ENCODE measurements at regions not wholly inside any gene's neighbourhood (a gene's known extent, or its start where the extent isn't known, plus 50 kb on each side); places are given as distances from the start of the nearest gene placed in this dataset.

GRCh38 chr4:23034731-23035130, 342.0 kb downstream of the GBA3 start:
- ChIA-PET POLR2A (no interaction called here), CTCF (no interaction called here)
- no TSS peak for BruUV-seq (replicated peaks)
- no peak for DNase-seq (ENCODE audit: low read depth, low spot score)
- H3K27ac ChIP-seq (ENCODE audit: low read length), result no peak overlapping the region
- in situ Hi-C loops (cut with HindIII; ENCODE audit: low pct_unique_long_range_greater_than_20kb, low sequenced_read_pairs) (no loop called here), intact Hi-C loops (cut with micrococcal nuclease; ENCODE audit: unreplicated experiment) (no loop called here)
- H3K4me1 ChIP-seq (ENCODE audit: control insufficient read depth, insufficient read depth, low read length), result no peaks in the 10 kb centered on the region
- H3K9me3 ChIP-seq (ENCODE audit: control insufficient read depth, insufficient read depth, low read depth, low read length), result no peaks in the 10 kb centered on the region
- no peak overlapping the region for H3K4me3 ChIP-seq (ENCODE audit: low read depth in 2 of 2, low read length in 2 of 2)
- H3K27me3 ChIP-seq (ENCODE audit: control insufficient read depth, insufficient read depth, low read length), result no peaks in the 10 kb centered on the region
- TF ChIP-seq POLR2AphosphoS5 (IDR thresholded peaks at IDR 0.05; ENCODE audit: low read depth, low read length) (no peak), SIN3A (IDR thresholded peaks at IDR 0.05; ENCODE audit: borderline replicate concordance, insufficient read depth, low read depth, low read length) (no peak), TCF7L2 (IDR thresholded peaks at IDR 0.05; ENCODE audit: low read depth, low read length) (no peak), REST (IDR thresholded peaks at IDR 0.05; ENCODE audit: insufficient read depth in 1 of 2, low read depth in 2 of 2, low read length in 1 of 2) (no peak), CTCF (IDR thresholded peaks at IDR 0.05) (no peak)
- no peak for ATAC-seq
- no peaks in the 10 kb centered on the region for H3K36me3 ChIP-seq (ENCODE audit: control insufficient read depth, insufficient read depth, low read length)

GRCh38 chr4:23033796-23034195, 341.1 kb downstream of the GBA3 start:
- no peaks in the 10 kb centered on the region for H3K27me3 ChIP-seq (ENCODE audit: control insufficient read depth, insufficient read depth, low read length)
- no peaks in the 10 kb centered on the region for H3K4me1 ChIP-seq (ENCODE audit: control insufficient read depth, insufficient read depth, low read length)
- H3K36me3 ChIP-seq (ENCODE audit: control insufficient read depth, insufficient read depth, low read length), result no peaks in the 10 kb centered on the region
- H3K4me3 ChIP-seq (ENCODE audit: low read depth in 2 of 2, low read length in 2 of 2), result no peak overlapping the region
- no peak overlapping the region for H3K27ac ChIP-seq (ENCODE audit: low read length)
- ChIA-PET POLR2A (no interaction called here), CTCF (no interaction called here)
- BruUV-seq (replicated peaks), result no TSS peak
- in situ Hi-C loops (cut with HindIII; ENCODE audit: low pct_unique_long_range_greater_than_20kb, low sequenced_read_pairs), result no loop called here
- DNase-seq (ENCODE audit: low read depth, low spot score) (no peak), ATAC-seq (no peak)
- TF ChIP-seq SIN3A (IDR thresholded peaks at IDR 0.05; ENCODE audit: borderline replicate concordance, insufficient read depth, low read depth, low read length), result no peak
- no peak for TF ChIP-seq TCF7L2 (IDR thresholded peaks at IDR 0.05; ENCODE audit: low read depth, low read length)
- TF ChIP-seq REST (IDR thresholded peaks at IDR 0.05; ENCODE audit: insufficient read depth in 1 of 2, low read depth in 2 of 2, low read length in 1 of 2), result no peak
- TF ChIP-seq POLR2AphosphoS5 (IDR thresholded peaks at IDR 0.05; ENCODE audit: low read depth, low read length), result no peak
- no peak for TF ChIP-seq CTCF (IDR thresholded peaks at IDR 0.05)
- H3K9me3 ChIP-seq (ENCODE audit: control insufficient read depth, insufficient read depth, low read depth, low read length), result no peaks in the 10 kb centered on the region
- intact Hi-C loops (cut with micrococcal nuclease; ENCODE audit: unreplicated experiment), result no loop called here
